Muscle of leg (tissue), 3 donors: ENCODE measurements at regions not wholly inside any gene's neighbourhood (a gene's known extent, or its start where the extent isn't known, plus 50 kb on each side); places are given as distances from the start of the nearest gene placed in this dataset.

Experiments used
- DNase-seq: peaks from one replicate; pipeline ENCODE4 v3.0.0; 2013
- H3K27ac ChIP-seq: one replicate; pipeline ENCODE4 v1.5.1; 2013; ENCODE audit warnings: mild to moderate bottlenecking, low read length, control low read depth
- H3K27me3 ChIP-seq: one replicate; pipeline ENCODE4 v1.6.1; 2013; ENCODE audit warnings: low read length; ENCODE audit not compliant: control insufficient read depth, insufficient read depth
- H3K36me3 ChIP-seq: one replicate; pipeline ENCODE4 v1.6.1; 2013; ENCODE audit warnings: low read length; ENCODE audit not compliant: control insufficient read depth, insufficient read depth
- H3K4me1 ChIP-seq: one replicate; pipeline ENCODE4 v1.6.1; 2013; ENCODE audit warnings: low read length; ENCODE audit not compliant: control insufficient read depth, insufficient read depth
- H3K4me3 ChIP-seq: one replicate; pipeline ENCODE4 v1.5.1; 2013; ENCODE audit warnings: low read length, control low read depth
- H3K9me3 ChIP-seq: replicated peaks from 2 replicates; pipeline ENCODE4 v1.6.1; 2013; ENCODE audit warnings: low read depth, low read length; ENCODE audit not compliant: control insufficient read depth
- WGBS: methylation state at CpG from one replicate; pipeline ENCODE4 v1.1.5; 2013; ENCODE audit warnings: missing lambda C conversion rate; ENCODE audit not compliant: insufficient coverage; 5-methylcytosine and 5-hydroxymethylcytosine counted together

GRCh38 chr12:13701502-13701901 lies 279.9 kb downstream of the GRIN2B start:
- H3K9me3 ChIP-seq, result no peaks in the 10 kb centered on the region
- H3K4me1 ChIP-seq, result no peaks in the 10 kb centered on the region
- DNase-seq, result no peak
- H3K27ac ChIP-seq, result no peak overlapping the region
- H3K4me3 ChIP-seq, result no peak overlapping the region
- H3K27me3 ChIP-seq, result no peaks in the 10 kb centered on the region
- H3K36me3 ChIP-seq, result no peaks in the 10 kb centered on the region

GRCh38 chr12:13697973-13698372 lies 283.4 kb downstream of the GRIN2B start:
- H3K27me3 ChIP-seq, result no peaks in the 10 kb centered on the region
- no peak overlapping the region for H3K27ac ChIP-seq
- WGBS, result 100% methylated on average over 2 of the region's 11 CpGs

GRCh38 chr12:13695781-13696180 lies 285.6 kb downstream of the GRIN2B start:
- 50% methylated on average over 2 of the region's 2 CpGs for WGBS
- DNase-seq, result no peak
- H3K27ac ChIP-seq, result no peak overlapping the region
- no peak overlapping the region for H3K4me3 ChIP-seq
- no peaks in the 10 kb centered on the region for H3K36me3 ChIP-seq
- H3K9me3 ChIP-seq, result no peaks in the 10 kb centered on the region
- H3K27me3 ChIP-seq, result no peaks in the 10 kb centered on the region
- H3K4me1 ChIP-seq, result no peaks in the 10 kb centered on the region

More at GRCh38 chr12:13697973-13698372, 283.4 kb downstream of the GRIN2B start:
- Histone ChIP-seq H3K4me3 (no peak overlapping the region), H3K36me3 (no peaks in the 10 kb centered on the region), H3K4me1 (no peaks in the 10 kb centered on the region), H3K9me3 (no peaks in the 10 kb centered on the region)
- DNase-seq, result no peak

- H3K4me1 ChIP-seq, result no peaks in the 10 kb centered on the region
- no peak overlapping the region for H3K27ac ChIP-seq
- no peaks in the 10 kb centered on the region for H3K36me3 ChIP-seq
- H3K9me3 ChIP-seq, result no peaks in the 10 kb centered on the region
- WGBS, result no CpG with 5 or more reads among the region's 4 CpGs
- H3K4me3 ChIP-seq, result no peak overlapping the region
- no peaks in the 10 kb centered on the region for H3K27me3 ChIP-seq
- DNase-seq, result no peak
Observed at GRCh38 chr12:13692332-13692731, 289.1 kb downstream of the GRIN2B start.

- DNase-seq, result no peak
- Histone ChIP-seq H3K36me3 (no peaks in the 10 kb centered on the region), H3K4me1 (no peaks in the 10 kb centered on the region), H3K27me3 (no peaks in the 10 kb centered on the region), H3K9me3 (no peaks in the 10 kb centered on the region), H3K27ac (no peak overlapping the region), H3K4me3 (no peak overlapping the region)
- WGBS, result 100% methylated on average over 1 of the region's 1 CpG
Observed at GRCh38 chr12:13691598-13691997, 289.8 kb downstream of the GRIN2B start.

- no peak for DNase-seq
- no peak overlapping the region for H3K4me3 ChIP-seq
- no peaks in the 10 kb centered on the region for H3K27me3 ChIP-seq
- H3K27ac ChIP-seq, result no peak overlapping the region
- no peaks in the 10 kb centered on the region for H3K9me3 ChIP-seq
- H3K4me1 ChIP-seq, result no peaks in the 10 kb centered on the region
- H3K36me3 ChIP-seq, result no peaks in the 10 kb centered on the region
Observed at GRCh38 chr12:13687633-13688032, 293.8 kb downstream of the GRIN2B start.

- no peak overlapping the region for H3K4me3 ChIP-seq
- WGBS, result no CpG with 5 or more reads among the region's 1 CpG
- H3K27ac ChIP-seq, result no peak overlapping the region
- no peak for DNase-seq
- no peaks in the 10 kb centered on the region for H3K9me3 ChIP-seq
- H3K4me1 ChIP-seq, result no peaks in the 10 kb centered on the region
- no peaks in the 10 kb centered on the region for H3K36me3 ChIP-seq
- no peaks in the 10 kb centered on the region for H3K27me3 ChIP-seq
Observed at GRCh38 chr12:13686260-13686659, 295.1 kb downstream of the GRIN2B start.

GRCh38 chr12:13680916-13681315 lies 300.5 kb downstream of the GRIN2B start:
- Histone ChIP-seq H3K36me3 (no peaks in the 10 kb centered on the region), H3K4me1 (no peaks in the 10 kb centered on the region), H3K4me3 (no peak overlapping the region), H3K27ac (no peak overlapping the region), H3K27me3 (no peaks in the 10 kb centered on the region), H3K9me3 (no peaks in the 10 kb centered on the region)
- 88% methylated on average over 3 of the region's 4 CpGs for WGBS
- DNase-seq, result no peak

GRCh38 chr12:13676880-13677279 lies 304.5 kb downstream of the GRIN2B start:
- H3K9me3 ChIP-seq, result no peaks in the 10 kb centered on the region
- no CpG with 5 or more reads among the region's 1 CpG for WGBS
- no peaks in the 10 kb centered on the region for H3K4me1 ChIP-seq
- H3K36me3 ChIP-seq, result no peaks in the 10 kb centered on the region
- no peak for DNase-seq
- no peaks in the 10 kb centered on the region for H3K27me3 ChIP-seq
- no peak overlapping the region for H3K4me3 ChIP-seq
- H3K27ac ChIP-seq, result no peak overlapping the region

- H3K4me1 ChIP-seq, result peaks cover 7% of the 10 kb centered on the region
- DNase-seq, result peak; percentile 38
- no peaks in the 10 kb centered on the region for H3K9me3 ChIP-seq
- no peak overlapping the region for H3K4me3 ChIP-seq
- H3K27ac ChIP-seq, result no peak overlapping the region
- no CpG with 5 or more reads among the region's 1 CpG for WGBS
- no peaks in the 10 kb centered on the region for H3K27me3 ChIP-seq
- H3K36me3 ChIP-seq, result no peaks in the 10 kb centered on the region
Observed at GRCh38 chr12:13670285-13670866, 311.0 kb downstream of the GRIN2B start.

GRCh38 chr12:13668880-13669279 lies 312.5 kb downstream of the GRIN2B start:
- H3K27ac ChIP-seq, result no peak overlapping the region
- H3K9me3 ChIP-seq, result no peaks in the 10 kb centered on the region
- H3K4me1 ChIP-seq, result peaks cover 7% of the 10 kb centered on the region
- no peak overlapping the region for H3K4me3 ChIP-seq
- H3K27me3 ChIP-seq, result no peaks in the 10 kb centered on the region
- H3K36me3 ChIP-seq, result no peaks in the 10 kb centered on the region
- no peak for DNase-seq
- 33% methylated on average over 1 of the region's 3 CpGs for WGBS
